ENCODE measurements at regions not wholly inside any gene's neighbourhood (a gene's known extent, or its start where the extent isn't known, plus 50 kb on each side); places are given as distances from the start of the nearest gene placed in this dataset.

DNA sequence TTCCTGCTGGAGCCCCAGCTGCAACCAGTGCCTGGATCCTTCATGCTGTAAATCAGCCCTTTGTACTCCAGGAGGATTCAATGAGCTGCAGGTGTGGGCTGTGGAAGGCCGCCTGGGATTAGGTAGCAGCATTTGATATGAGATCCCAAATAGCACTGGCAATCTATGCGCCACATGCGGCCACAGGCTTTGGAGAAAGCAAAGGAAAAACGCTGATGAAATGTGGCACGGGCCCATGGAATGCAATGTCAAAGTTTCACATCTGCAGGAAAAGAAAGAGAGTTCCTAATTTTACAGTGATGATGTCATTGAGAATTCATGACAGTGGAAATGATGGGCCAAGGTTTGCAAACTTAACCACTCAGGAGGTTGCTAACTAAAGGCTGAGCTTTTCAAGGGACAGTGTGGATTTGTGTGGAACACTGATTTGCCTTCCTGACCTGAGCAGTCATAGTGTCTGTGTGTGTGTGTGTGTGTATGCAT is 216.4 kb upstream of the OSR1 start:
- Histone ChIP-seq H3K9me2 (ENCODE audit: insufficient read depth) (no peaks in the 10 kb centered on the region), H3K27me3 (replicated peaks; ENCODE audit: insufficient read depth) (0 out of 2 replicates have a peak, but pooled peaks cover 4% of the 10 kb centered on the region), H3K36me3 (ENCODE audit: low read depth) (no peaks in the 10 kb centered on the region), H3K4me3 (peak overlapping the region; percentile 0; the same call in 1 of the 2 replicates), H3K4me1 (ENCODE audit: insufficient read depth) (peaks cover 39% of the 10 kb centered on the region), H3K27ac (no peak overlapping the region), H3K9me3 (ENCODE audit: low read depth) (no peaks in the 10 kb centered on the region), H3K4me2 (ENCODE audit: unreplicated experiment) (peak overlapping the region; percentile 67), H3K79me2 (ENCODE audit: insufficient read depth) (no peaks in the 10 kb centered on the region), H2AFZ (no peak overlapping the region), H3K9ac (no peak overlapping the region), H3F3A (ENCODE audit: insufficient read depth) (peaks cover 38% of the 10 kb centered on the region), H4K20me1 (ENCODE audit: insufficient read depth) (no peaks in the 10 kb centered on the region)
- DNase-seq: peak; percentile 84
- TF ChIP-seq EZH2phosphoT487 (IDR thresholded peaks at IDR 0.05; ENCODE audit: insufficient read depth, low read depth) (no peak), EZH2 (IDR thresholded peaks at IDR 0.05; ENCODE audit: insufficient read depth, poor library complexity, severe bottlenecking) (no peak)
- in situ Hi-C loops (cut with MboI): no loop called here
- WGBS, 2 experiments (ENCODE audit: low coverage in 1 of 2, low lambda C conversion rate in 2 of 2, missing lambda C conversion rate in 2 of 2): 5 to 9% methylated on average over 5 of the region's 5 CpGs

- in situ Hi-C loops (cut with MboI): no loop called here
- H3F3A ChIP-seq (ENCODE audit: insufficient read depth): peaks cover 38% of the 10 kb centered on the region
- H3K4me1 ChIP-seq (ENCODE audit: insufficient read depth): peaks cover 34% of the 10 kb centered on the region
- H3K9ac ChIP-seq: no peak overlapping the region
- H4K20me1 ChIP-seq (ENCODE audit: insufficient read depth): no peaks in the 10 kb centered on the region
- DNase-seq: no peak
- TF ChIP-seq EZH2phosphoT487 (IDR thresholded peaks at IDR 0.05; ENCODE audit: insufficient read depth, low read depth) (no peak), EZH2 (IDR thresholded peaks at IDR 0.05; ENCODE audit: insufficient read depth, poor library complexity, severe bottlenecking) (no peak)
- no peak overlapping the region for H3K4me2 ChIP-seq (ENCODE audit: unreplicated experiment)
- H3K9me3 ChIP-seq (ENCODE audit: low read depth): no peaks in the 10 kb centered on the region
- H2AFZ ChIP-seq: no peak overlapping the region
- H3K79me2 ChIP-seq (ENCODE audit: insufficient read depth): no peaks in the 10 kb centered on the region
- H3K27ac ChIP-seq: no peak overlapping the region
- H3K36me3 ChIP-seq (ENCODE audit: low read depth): no peaks in the 10 kb centered on the region
- no peak overlapping the region for H3K4me3 ChIP-seq
- no peaks in the 10 kb centered on the region for H3K9me2 ChIP-seq (ENCODE audit: insufficient read depth)
- H3K27me3 ChIP-seq (replicated peaks; ENCODE audit: insufficient read depth): 0 out of 2 replicates have a peak, but pooled peaks cover 4% of the 10 kb centered on the region
- 70 to 89% methylated on average over 1 of the region's 1 CpG for WGBS, 2 experiments (ENCODE audit: low coverage in 1 of 2, low lambda C conversion rate in 2 of 2, missing lambda C conversion rate in 2 of 2)
These were observed 215.4 kb upstream of the OSR1 start for GRCh38 chr2:19573784-19574183.

DNA sequence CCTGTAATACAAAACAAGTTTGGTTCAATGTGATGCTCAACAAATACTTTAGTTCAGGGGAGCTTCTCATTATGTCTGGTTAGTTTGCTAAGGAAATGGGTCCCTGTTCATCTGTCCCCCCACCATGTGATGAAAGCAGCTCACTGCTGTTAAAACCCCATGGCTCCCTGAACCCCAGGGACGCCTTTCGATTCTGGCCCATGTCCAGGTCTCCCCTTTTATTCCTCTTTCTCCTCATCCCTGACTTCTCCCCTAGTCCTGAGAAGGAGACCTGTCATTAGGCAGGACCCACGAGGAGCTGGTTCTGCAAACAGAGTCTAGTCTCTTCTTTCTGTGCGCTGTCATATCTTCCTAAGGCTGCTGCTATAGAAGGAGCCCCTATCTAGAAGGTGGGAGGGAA is 213.3 kb upstream of the OSR1 start:
- WGBS, 2 experiments (ENCODE audit: low coverage in 1 of 2, low lambda C conversion rate in 2 of 2, missing lambda C conversion rate in 2 of 2): 58 to 64% methylated on average over 4 of the region's 4 CpGs
- Histone ChIP-seq H3K79me2 (ENCODE audit: insufficient read depth) (no peaks in the 10 kb centered on the region), H3K4me3 (no peak overlapping the region), H3K36me3 (ENCODE audit: low read depth) (no peaks in the 10 kb centered on the region), H3K9me2 (ENCODE audit: insufficient read depth) (no peaks in the 10 kb centered on the region), H3K27ac (no peak overlapping the region), H3K9ac (no peak overlapping the region), H3K4me1 (ENCODE audit: insufficient read depth) (peaks cover 20% of the 10 kb centered on the region), H4K20me1 (ENCODE audit: insufficient read depth) (no peaks in the 10 kb centered on the region), H3K27me3 (replicated peaks; ENCODE audit: insufficient read depth) (0 out of 2 replicates have a peak, but pooled peaks cover 4% of the 10 kb centered on the region), H3K9me3 (ENCODE audit: low read depth) (no peaks in the 10 kb centered on the region), H3K4me2 (ENCODE audit: unreplicated experiment) (no peak overlapping the region), H3F3A (ENCODE audit: insufficient read depth) (peaks cover 30% of the 10 kb centered on the region), H2AFZ (no peak overlapping the region)
- in situ Hi-C loops (cut with MboI): no loop called here
- TF ChIP-seq EZH2phosphoT487 (IDR thresholded peaks at IDR 0.05; ENCODE audit: insufficient read depth, low read depth): no peak
- TF ChIP-seq EZH2 (IDR thresholded peaks at IDR 0.05; ENCODE audit: insufficient read depth, poor library complexity, severe bottlenecking): no peak
- no peak for DNase-seq

- TF ChIP-seq EZH2 (IDR thresholded peaks at IDR 0.05; ENCODE audit: insufficient read depth, poor library complexity, severe bottlenecking): no peak
- no peak for TF ChIP-seq EZH2phosphoT487 (IDR thresholded peaks at IDR 0.05; ENCODE audit: insufficient read depth, low read depth)
- Histone ChIP-seq H3K79me2 (ENCODE audit: insufficient read depth) (no peaks in the 10 kb centered on the region), H3K27ac (no peak overlapping the region), H3K36me3 (ENCODE audit: low read depth) (no peaks in the 10 kb centered on the region), H3K9ac (no peak overlapping the region), H3K4me3 (no peak overlapping the region), H3K27me3 (replicated peaks; ENCODE audit: insufficient read depth) (0 out of 2 replicates have a peak, but pooled peaks cover 4% of the 10 kb centered on the region), H4K20me1 (ENCODE audit: insufficient read depth) (no peaks in the 10 kb centered on the region), H3K4me1 (ENCODE audit: insufficient read depth) (peaks cover 4% of the 10 kb centered on the region), H3K9me2 (ENCODE audit: insufficient read depth) (no peaks in the 10 kb centered on the region), H3F3A (ENCODE audit: insufficient read depth) (peaks cover 6% of the 10 kb centered on the region), H2AFZ (no peak overlapping the region), H3K9me3 (ENCODE audit: low read depth) (no peaks in the 10 kb centered on the region), H3K4me2 (ENCODE audit: unreplicated experiment) (no peak overlapping the region)
- in situ Hi-C loops (cut with MboI): no loop called here
- DNase-seq: peak; percentile 35
- WGBS, 2 experiments (ENCODE audit: low coverage in 1 of 2, low lambda C conversion rate in 2 of 2, missing lambda C conversion rate in 2 of 2): 51 to 53% methylated on average over 3 of the region's 3 CpGs
These were observed 210.9 kb upstream of the OSR1 start for GRCh38 chr2:19569300-19569791.
